Cardiac fibroblast (primary cell): ENCODE measurements at regions not wholly inside any gene's neighbourhood (a gene's known extent, or its start where the extent isn't known, plus 50 kb on each side); places are given as distances from the start of the nearest gene placed in this dataset.
A peak's percentile ranks its signal among the peaks of the same experiment; 100 is the strongest.

Source experiments
- DNase-seq, 2 donors: peaks; one replicate each; pipeline versions ENCODE4 v3.0.0 to v3.0.0-alpha.2; 2010; ENCODE audit warnings: low read depth in 2 of 2
- H3K4me3 ChIP-seq, 2 donors: replicated peaks in 1 of 2; 1 replicate in 1 of 2; 2 replicates in 1 of 2; pipeline ENCODE4 v1.5.1; 2011; ENCODE audit warnings: low read depth in 2 of 2, low read length in 2 of 2, mild to moderate bottlenecking in 2 of 2, moderate library complexity in 1 of 2
- CTCF ChIP-seq: IDR thresholded peaks from one replicate; pipeline ENCODE4 v1.5.1; 2011; ENCODE audit warnings: low read depth, mild to moderate bottlenecking, low read length, inconsistent platforms

- H3K4me3 ChIP-seq: no peak overlapping the region
Observed at GRCh38 chr3:153426803-153427202, 264.8 kb downstream of the RAP2B start.

GRCh38 chr3:153429821-153430220, 267.8 kb downstream of the RAP2B start:
- TF ChIP-seq CTCF: no peak
- no peak overlapping the region for H3K4me3 ChIP-seq
- DNase-seq: peak; percentile 20 to 46

More at GRCh38 chr3:153426803-153427202, 264.8 kb downstream of the RAP2B start:
- no peak for DNase-seq
- no peak for TF ChIP-seq CTCF

GRCh38 chr3:153431076-153431475, 269.1 kb downstream of the RAP2B start:
- no peak for DNase-seq
- TF ChIP-seq CTCF: no peak
- no peak overlapping the region for H3K4me3 ChIP-seq

GRCh38 chr3:153437666-153438065, 275.6 kb downstream of the RAP2B start:
- no peak for TF ChIP-seq CTCF
- H3K4me3 ChIP-seq: no peak overlapping the region
- DNase-seq: peak in 1 of 2 donors; percentile 7

- H3K4me3 ChIP-seq: no peak overlapping the region
- no peak for DNase-seq
- no peak for TF ChIP-seq CTCF
Observed at GRCh38 chr3:153438271-153438670, 276.2 kb downstream of the RAP2B start.

GRCh38 chr3:153439780-153440179, 277.8 kb downstream of the RAP2B start:
- no peak overlapping the region for H3K4me3 ChIP-seq
- no peak for TF ChIP-seq CTCF
- peak in 1 of 2 donors; percentile 7 for DNase-seq

- no peak for TF ChIP-seq CTCF
- no peak overlapping the region for H3K4me3 ChIP-seq
- no peak for DNase-seq
Observed at GRCh38 chr3:153440311-153440710, 278.3 kb downstream of the RAP2B start.
